Stomach smooth muscle (tissue), 2 donors: ENCODE measurements at regions not wholly inside any gene's neighbourhood (a gene's known extent, or its start where the extent isn't known, plus 50 kb on each side); places are given as distances from the start of the nearest gene placed in this dataset.

Source experiments
- H3K27ac ChIP-seq: one replicate; pipeline ENCODE4 v1.7.0; 2013; ENCODE audit warnings: mild to moderate bottlenecking, low read length, inconsistent platforms
- H3K27me3 ChIP-seq, 2 donors: one replicate each; pipeline ENCODE4 v1.7.0; 2013; ENCODE audit warnings: low read length in 2 of 2; ENCODE audit not compliant: insufficient read depth in 2 of 2, control insufficient read depth in 1 of 2
- H3K36me3 ChIP-seq, 2 donors: one replicate each; pipeline ENCODE4 v1.7.0; 2013; ENCODE audit warnings: low read length in 2 of 2; ENCODE audit not compliant: control insufficient read depth in 2 of 2, insufficient read depth in 2 of 2
- H3K4me1 ChIP-seq: one replicate; pipeline ENCODE4 v1.7.0; 2013; ENCODE audit warnings: low read length; ENCODE audit not compliant: control insufficient read depth, insufficient read depth
- H3K4me3 ChIP-seq, 2 donors: one replicate each; pipeline ENCODE4 v1.7.0; 2013; ENCODE audit warnings: low read length in 2 of 2
- H3K9ac ChIP-seq, 2 donors: one replicate each; pipeline ENCODE4 v1.7.0; 2013; ENCODE audit warnings: low read length in 2 of 2, mild to moderate bottlenecking in 1 of 2
- H3K9me3 ChIP-seq, 2 donors: one replicate each; pipeline ENCODE4 v1.7.0; 2013; ENCODE audit warnings: low read length in 2 of 2; ENCODE audit not compliant: control insufficient read depth in 2 of 2
- donor health status: healthy.
- donor health status: Pancreatic carcinoma.

GRCh38 chr3:153960458-153961074, 160.6 kb upstream of the ARHGEF26 start:
- H3K9me3 ChIP-seq = no peaks in the 10 kb centered on the region
- no peaks in the 10 kb centered on the region for H3K36me3 ChIP-seq
- no peaks in the 10 kb centered on the region for H3K27me3 ChIP-seq
- no peaks in the 10 kb centered on the region for H3K4me1 ChIP-seq
- H3K27ac ChIP-seq = no peak overlapping the region
- no peak overlapping the region for H3K9ac ChIP-seq
- no peak overlapping the region for H3K4me3 ChIP-seq

DNA sequence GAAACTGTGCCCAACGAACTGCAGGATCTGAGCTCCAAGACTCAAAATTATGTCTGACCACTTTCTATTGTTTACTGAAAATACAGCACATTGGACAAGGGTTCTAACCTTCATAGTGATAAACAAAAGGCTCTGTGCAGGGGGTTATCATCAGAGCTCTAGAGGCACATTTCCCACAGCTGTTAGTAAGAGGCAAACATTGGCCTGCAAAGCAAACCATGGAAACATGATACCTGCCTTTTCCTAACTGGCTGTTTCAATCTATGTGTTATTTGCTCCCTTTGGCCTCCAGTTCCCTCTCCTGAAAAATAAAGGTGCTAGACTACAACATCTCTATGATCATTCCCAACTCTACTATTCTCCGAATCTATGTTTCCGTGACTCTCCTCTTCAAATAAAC, 159.7 kb upstream of the ARHGEF26 start:
- Histone ChIP-seq H3K4me3 (no peak overlapping the region), H3K27ac (no peak overlapping the region), H3K27me3 (no peaks in the 10 kb centered on the region), H3K9me3 (no peaks in the 10 kb centered on the region), H3K4me1 (no peaks in the 10 kb centered on the region), H3K36me3 (no peaks in the 10 kb centered on the region), H3K9ac (no peak overlapping the region)

DNA sequence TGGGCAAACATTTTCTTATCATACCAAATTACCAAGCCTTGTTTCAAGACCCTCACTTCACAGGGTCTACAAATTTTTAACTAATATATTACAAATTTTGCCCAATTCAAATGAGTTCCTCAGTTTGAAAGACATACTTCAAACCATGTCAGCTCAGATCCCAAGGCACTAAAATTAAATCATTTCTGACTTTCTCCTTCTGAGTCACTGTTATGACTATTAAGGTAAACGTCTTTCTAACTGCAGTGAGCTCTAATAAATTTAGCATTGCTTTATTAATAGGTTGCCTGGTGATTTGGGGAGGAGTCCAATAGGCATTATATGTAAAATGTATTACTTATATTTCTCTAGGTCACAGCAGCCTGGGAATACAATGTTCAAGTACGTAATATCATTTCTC, 158.2 kb upstream of the ARHGEF26 start:
- no peak overlapping the region for H3K27ac ChIP-seq
- no peaks in the 10 kb centered on the region for H3K36me3 ChIP-seq
- no peak overlapping the region for H3K4me3 ChIP-seq
- no peaks in the 10 kb centered on the region for H3K27me3 ChIP-seq
- H3K9me3 ChIP-seq = no peaks in the 10 kb centered on the region
- no peak overlapping the region for H3K9ac ChIP-seq
- H3K4me1 ChIP-seq = no peaks in the 10 kb centered on the region

DNA sequence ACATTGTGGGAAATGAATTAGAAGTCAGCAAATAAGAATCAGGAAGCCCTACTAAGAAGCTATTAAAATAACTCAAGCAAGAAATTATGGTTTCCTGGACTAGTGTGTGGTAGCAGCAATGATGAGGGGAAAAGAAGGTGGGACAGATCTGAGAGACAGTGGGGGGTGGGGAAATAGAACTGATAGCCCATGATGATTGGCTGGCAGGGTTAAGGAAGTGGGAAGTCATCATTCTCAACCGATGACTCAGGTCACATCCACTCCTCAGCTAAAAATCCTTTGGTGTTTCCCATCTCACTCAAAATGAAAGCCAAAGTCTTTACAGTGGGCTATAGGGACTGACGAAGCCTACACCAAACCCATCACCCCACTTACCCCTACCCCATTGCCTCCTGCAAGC, 153.9 kb upstream of the ARHGEF26 start:
- Histone ChIP-seq H3K4me3 (no peak overlapping the region), H3K36me3 (no peaks in the 10 kb centered on the region), H3K27ac (no peak overlapping the region), H3K9me3 (no peaks in the 10 kb centered on the region), H3K9ac (no peak overlapping the region), H3K27me3 (no peaks in the 10 kb centered on the region), H3K4me1 (no peaks in the 10 kb centered on the region)

GRCh38 chr3:153970047-153970446, 151.1 kb upstream of the ARHGEF26 start:
- Histone ChIP-seq H3K36me3 (no peaks in the 10 kb centered on the region), H3K9ac (no peak overlapping the region), H3K9me3 (no peaks in the 10 kb centered on the region), H3K4me3 (no peak overlapping the region), H3K4me1 (peaks cover 3% of the 10 kb centered on the region), H3K27me3 (no peaks in the 10 kb centered on the region), H3K27ac (no peak overlapping the region)

DNA sequence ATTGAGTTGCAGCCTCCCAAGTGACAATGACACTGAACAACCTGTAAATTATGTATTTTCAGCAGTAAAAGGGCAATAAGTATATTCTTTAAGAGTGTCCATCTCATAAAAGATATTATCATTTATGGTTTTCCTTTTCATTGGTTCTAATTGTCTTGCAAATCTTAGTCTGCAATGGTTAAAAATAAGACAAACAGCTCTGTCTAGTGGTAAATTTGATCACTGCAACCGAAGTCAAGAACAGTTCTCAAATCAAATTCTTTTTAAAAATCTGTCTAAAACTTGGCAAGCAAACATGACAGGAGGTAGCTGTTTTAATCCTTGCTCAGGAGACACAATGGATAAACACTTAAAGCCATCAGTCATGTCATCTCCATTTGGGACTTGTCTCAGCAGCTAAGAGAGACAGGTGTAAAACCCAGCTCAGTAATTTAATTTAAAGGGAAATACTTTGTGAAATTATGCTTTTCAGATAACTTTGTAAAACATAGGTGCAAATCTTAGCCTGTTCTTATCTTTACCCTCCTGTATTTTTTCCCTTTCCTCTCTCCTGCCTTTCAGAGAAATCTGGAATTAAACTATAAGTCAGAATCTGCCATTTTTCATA, 150.3 kb upstream of the ARHGEF26 start:
- Histone ChIP-seq H3K36me3 (no peaks in the 10 kb centered on the region), H3K27me3 (no peaks in the 10 kb centered on the region), H3K4me3 (no peak overlapping the region), H3K9ac (no peak overlapping the region), H3K4me1 (peaks cover 3% of the 10 kb centered on the region), H3K9me3 (no peaks in the 10 kb centered on the region), H3K27ac (no peak overlapping the region)

GRCh38 chr3:153972862-153973261, 148.3 kb upstream of the ARHGEF26 start:
- Histone ChIP-seq H3K27me3 (no peaks in the 10 kb centered on the region), H3K9ac (no peak overlapping the region), H3K36me3 (no peaks in the 10 kb centered on the region), H3K4me3 (no peak overlapping the region), H3K4me1 (peaks cover 3% of the 10 kb centered on the region), H3K9me3 (no peaks in the 10 kb centered on the region), H3K27ac (no peak overlapping the region)

GRCh38 chr3:153973722-153974265, 147.4 kb upstream of the ARHGEF26 start:
- Histone ChIP-seq H3K9me3 (no peaks in the 10 kb centered on the region), H3K4me1 (peaks cover 3% of the 10 kb centered on the region), H3K27ac (no peak overlapping the region), H3K27me3 (no peaks in the 10 kb centered on the region), H3K9ac (no peak overlapping the region), H3K36me3 (no peaks in the 10 kb centered on the region), H3K4me3 (no peak overlapping the region)

- no peaks in the 10 kb centered on the region for H3K27me3 ChIP-seq
- H3K36me3 ChIP-seq = no peaks in the 10 kb centered on the region
- H3K27ac ChIP-seq = no peak overlapping the region
- no peaks in the 10 kb centered on the region for H3K9me3 ChIP-seq
- no peak overlapping the region for H3K9ac ChIP-seq
- H3K4me1 ChIP-seq = peaks cover 3% of the 10 kb centered on the region
- no peak overlapping the region for H3K4me3 ChIP-seq
Measured at GRCh38 chr3:153974614-153975013, 146.6 kb upstream of the ARHGEF26 start.

- no peaks in the 10 kb centered on the region for H3K9me3 ChIP-seq
- peaks cover 9% of the 10 kb centered on the region for H3K4me1 ChIP-seq
- H3K9ac ChIP-seq = no peak overlapping the region
- no peaks in the 10 kb centered on the region for H3K36me3 ChIP-seq
- H3K27ac ChIP-seq = no peak overlapping the region
- no peaks in the 10 kb centered on the region for H3K27me3 ChIP-seq
- no peak overlapping the region for H3K4me3 ChIP-seq
Measured at GRCh38 chr3:153976891-153977554, 144.2 kb upstream of the ARHGEF26 start.

GRCh38 chr3:153978006-153978405, 143.2 kb upstream of the ARHGEF26 start:
- H3K27ac ChIP-seq = no peak overlapping the region
- H3K9ac ChIP-seq = peak overlapping the region in 1 of 2 donors; percentile 13
- no peaks in the 10 kb centered on the region for H3K36me3 ChIP-seq
- peak overlapping the region in 1 of 2 donors; percentile 11 for H3K4me3 ChIP-seq
- no peaks in the 10 kb centered on the region for H3K27me3 ChIP-seq
- no peaks in the 10 kb centered on the region for H3K9me3 ChIP-seq
- peaks cover 9% of the 10 kb centered on the region for H3K4me1 ChIP-seq
